ENCODE measurements at regions not wholly inside any gene's neighbourhood (a gene's known extent, or its start where the extent isn't known, plus 50 kb on each side); places are given as distances from the start of the nearest gene placed in this dataset.

DNA sequence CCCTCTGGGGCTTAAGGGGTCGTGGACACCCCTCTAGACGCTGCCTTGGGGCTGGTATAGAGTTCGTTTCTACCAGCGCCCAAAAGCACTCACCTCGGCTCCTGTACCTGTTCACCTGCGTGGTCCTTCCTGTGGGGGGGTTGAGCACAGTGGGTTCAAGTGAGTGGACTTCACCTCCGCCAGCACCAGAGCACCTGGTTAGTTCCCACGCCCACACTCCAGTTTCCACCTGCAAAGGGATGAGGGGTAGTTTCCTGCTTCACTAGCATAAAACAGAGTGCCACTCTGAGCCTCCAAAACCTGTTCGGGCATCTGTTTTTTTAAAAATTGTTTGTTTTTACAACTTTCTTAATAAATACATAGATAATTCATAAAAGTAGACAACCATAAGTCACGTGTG is 64.5 kb upstream of the SIPA1L2 start:
- H3K4me1 ChIP-seq (replicated peaks in 1 of 2; ENCODE audit: control insufficient read depth in 2 of 2, insufficient read depth in 2 of 2, low read length in 2 of 2), result no peaks in the 10 kb centered on the region
- H3K9me1 ChIP-seq (ENCODE audit: control insufficient read depth, insufficient read depth, low read length), result no peaks in the 10 kb centered on the region
- intact Hi-C loops (cut with micrococcal nuclease) (no loop called here), in situ Hi-C loops (cut with MboI) (no loop called here)
- H3K9me3 ChIP-seq (replicated peaks; ENCODE audit: control insufficient read depth, insufficient read depth, low read depth, low read length), result no peaks in the 10 kb centered on the region
- CTCF ChIA-PET (ENCODE audit: low intra/inter-chr PET ratio), result no interaction called here
- POLR2A ChIA-PET, result no interaction called here
- no peak for ATAC-seq
- H3K4me2 ChIP-seq (ENCODE audit: insufficient read depth, low read length), result no peak overlapping the region
- no peaks in the 10 kb centered on the region for H4K20me1 ChIP-seq (replicated peaks; ENCODE audit: control insufficient read depth, insufficient read depth, low read length)
- H2AFZ ChIP-seq (ENCODE audit: low read depth, low read length), result no peak overlapping the region
- H3K4me3 ChIP-seq, result no peak overlapping the region
- no peak overlapping the region for H3K9ac ChIP-seq (ENCODE audit: insufficient read depth in 1 of 2, low read depth in 2 of 2, low read length in 2 of 2)
- H3K79me2 ChIP-seq (ENCODE audit: control insufficient read depth, insufficient read depth, low read length), result no peaks in the 10 kb centered on the region
- H3K27ac ChIP-seq (ENCODE audit: extremely low read depth, low read depth, low read length), result no peak overlapping the region
- WGBS (ENCODE audit: insufficient coverage, low coverage, missing lambda C conversion rate), result under 1% methylated on average over 10 of the region's 10 CpGs
- DNase-seq (ENCODE audit: extremely low read depth in 1 of 4, low spot score in 3 of 4), result no peak
- FAIRE-seq, result no peak
- TF ChIP-seq RFX5 (IDR thresholded peaks at IDR 0.05; ENCODE audit: low read depth, low read length) (no peak), SMARCC2 (IDR thresholded peaks at IDR 0.05; ENCODE audit: low read depth) (no peak), RFX1 (IDR thresholded peaks at IDR 0.05) (no peak), TAL1 (IDR thresholded peaks at IDR 0.05) (no peak), ZNF696 (CRISPR knock-in tag; conservative IDR thresholded peaks at IDR 0.05) (no peak), KDM2B (CRISPR knock-in tag; IDR thresholded peaks at IDR 0.05) (no peak)
- no peaks in the 10 kb centered on the region for H3K36me3 ChIP-seq (ENCODE audit: control insufficient read depth, insufficient read depth, low read length)
- H3K27me3 ChIP-seq (ENCODE audit: control insufficient read depth in 2 of 2, insufficient read depth in 2 of 2, low read length in 2 of 2), result peaks cover 0 to 4% of the 10 kb centered on the region in 2 experiments; a peak in 1 of 5 replicates
- no TSS peak for BruUV-seq (replicated peaks)

DNA sequence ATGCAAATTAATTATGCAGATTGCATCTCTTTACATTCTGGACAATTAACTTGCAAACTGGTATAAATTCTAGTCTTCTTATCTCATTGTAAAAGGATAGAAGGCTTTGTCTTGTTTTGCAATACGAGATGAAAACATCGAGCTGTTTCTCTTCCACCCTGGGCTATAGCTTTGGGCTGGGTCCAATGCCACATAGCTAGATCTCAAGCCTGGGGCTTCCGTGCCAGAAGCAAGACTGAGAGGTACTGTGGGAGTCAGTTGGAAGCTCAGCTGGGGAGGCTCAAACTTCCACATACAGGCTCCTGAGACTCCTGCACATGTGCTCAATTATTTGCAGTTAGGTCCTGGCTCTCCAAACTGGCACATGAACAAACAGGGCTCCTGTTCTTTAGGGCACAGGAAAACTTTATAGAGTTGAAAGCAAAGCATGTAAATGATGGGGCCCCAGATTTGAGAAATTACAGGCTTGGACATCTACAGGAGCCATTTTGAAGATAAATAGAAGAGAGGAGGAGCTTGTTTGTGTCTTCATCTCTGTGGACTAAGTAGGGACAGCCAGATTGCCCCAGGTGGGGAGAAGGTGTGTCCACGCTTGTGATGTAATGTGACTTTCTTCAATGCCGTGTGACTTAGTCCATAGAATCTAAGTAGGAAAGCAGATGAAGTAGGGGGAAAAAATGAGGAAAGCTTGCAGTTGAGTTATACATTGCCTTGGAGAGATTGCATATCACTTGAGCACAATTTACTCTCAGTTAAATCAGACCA is 65.9 kb upstream of the SIPA1L2 start:
- no peaks in the 10 kb centered on the region for H4K20me1 ChIP-seq (replicated peaks; ENCODE audit: control insufficient read depth, insufficient read depth, low read length)
- intact Hi-C loops (cut with micrococcal nuclease), result no loop called here
- no peaks in the 10 kb centered on the region for H3K4me1 ChIP-seq (replicated peaks in 1 of 2; ENCODE audit: control insufficient read depth in 2 of 2, insufficient read depth in 2 of 2, low read length in 2 of 2)
- no TSS peak for BruUV-seq (replicated peaks)
- H3K27me3 ChIP-seq (ENCODE audit: control insufficient read depth in 2 of 2, insufficient read depth in 2 of 2, low read length in 2 of 2), result peaks cover 0 to 4% of the 10 kb centered on the region in 2 experiments; a peak in 1 of 5 replicates
- ATAC-seq (no peak), DNase-seq (ENCODE audit: extremely low read depth in 1 of 4, low spot score in 3 of 4) (no peak), FAIRE-seq (no peak)
- H3K4me3 ChIP-seq, result no peak overlapping the region
- H3K36me3 ChIP-seq (ENCODE audit: control insufficient read depth, insufficient read depth, low read length), result no peaks in the 10 kb centered on the region
- WGBS (ENCODE audit: insufficient coverage, low coverage, missing lambda C conversion rate), result 0% methylated on average over 5 of the region's 5 CpGs
- H2AFZ ChIP-seq (ENCODE audit: low read depth, low read length), result no peak overlapping the region
- no peak overlapping the region for H3K9ac ChIP-seq (ENCODE audit: insufficient read depth in 1 of 2, low read depth in 2 of 2, low read length in 2 of 2)
- no peaks in the 10 kb centered on the region for H3K9me1 ChIP-seq (ENCODE audit: control insufficient read depth, insufficient read depth, low read length)
- POLR2A ChIA-PET, result no interaction called here
- no peak overlapping the region for H3K4me2 ChIP-seq (ENCODE audit: insufficient read depth, low read length)
- in situ Hi-C loops (cut with MboI), result no loop called here
- H3K27ac ChIP-seq (ENCODE audit: extremely low read depth, low read depth, low read length), result no peak overlapping the region
- CTCF ChIA-PET (ENCODE audit: low intra/inter-chr PET ratio), result no interaction called here
- no peaks in the 10 kb centered on the region for H3K9me3 ChIP-seq (replicated peaks; ENCODE audit: control insufficient read depth, insufficient read depth, low read depth, low read length)
- no peaks in the 10 kb centered on the region for H3K79me2 ChIP-seq (ENCODE audit: control insufficient read depth, insufficient read depth, low read length)
- TF ChIP-seq ZBTB33 (CRISPR knock-in tag; IDR thresholded peaks at IDR 0.05) (no peak), CHAMP1 (IDR thresholded peaks at IDR 0.05) (no peak), ZFP30 (CRISPR knock-in tag; IDR thresholded peaks at IDR 0.05; ENCODE audit: borderline replicate concordance) (no peak), TAL1 (IDR thresholded peaks at IDR 0.05) (no peak), MAX (CRISPR knock-in tag; IDR thresholded peaks at IDR 0.05) (no peak), ZNF324 (CRISPR knock-in tag; IDR thresholded peaks at IDR 0.05) (no peak)
